HG02840 (cell line): ENCODE measurements at regions not wholly inside any gene's neighbourhood (a gene's known extent, or its start where the extent isn't known, plus 50 kb on each side); places are given as distances from the start of the nearest gene placed in this dataset.
A peak's percentile ranks its signal among the peaks of the same experiment; 100 is the strongest.
"Not testable (repeated sequence)": the region's sequence is repeated elsewhere in the genome, so short reads cannot be mapped to it uniquely, and the experiment has no call there.

Experiments
- ATAC-seq: cut with Tn5 transposase; IDR thresholded peaks from one replicate; pipeline ENCODE4 v1.9.1; 2021; ENCODE audit warnings: mild to moderate bottlenecking, moderate library complexity, moderate number of reproducible peaks; ENCODE audit not compliant: unreplicated experiment, low FRiP score

DNA sequence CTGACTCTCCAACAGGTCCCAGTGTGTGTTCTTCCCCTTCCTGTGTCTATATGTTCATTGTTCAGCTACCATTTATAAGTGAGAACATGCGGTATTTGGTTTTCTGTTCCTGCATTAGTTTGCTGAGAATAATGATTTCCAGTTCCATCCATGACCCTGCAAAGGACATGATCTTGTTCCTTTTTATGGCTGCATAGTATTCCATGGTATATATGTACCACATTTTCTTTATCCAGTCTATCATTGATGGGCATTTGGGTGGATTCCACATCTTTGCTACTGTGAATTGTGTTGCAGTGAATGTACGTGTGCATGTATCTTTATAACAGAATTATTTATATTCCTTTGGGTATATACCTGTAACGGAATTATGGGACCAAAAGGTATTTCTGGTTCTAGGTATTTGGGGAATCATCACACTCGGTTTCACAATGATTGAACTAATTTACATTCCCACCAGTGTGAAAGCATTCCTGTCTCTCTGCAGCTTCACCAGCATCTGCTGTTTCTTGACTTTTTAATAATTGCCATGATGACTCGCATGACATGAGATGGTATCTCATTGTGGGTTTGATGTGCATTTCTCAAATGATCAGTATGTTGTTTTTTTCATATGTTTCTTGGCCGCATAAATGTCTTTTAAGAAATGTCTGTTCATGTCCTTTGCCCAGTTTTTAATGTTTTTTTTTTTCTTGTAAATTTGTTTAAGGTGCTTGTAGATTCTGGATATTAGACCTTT is 60.2 kb downstream of the LSMEM1 start:
- no peak for ATAC-seq

DNA sequence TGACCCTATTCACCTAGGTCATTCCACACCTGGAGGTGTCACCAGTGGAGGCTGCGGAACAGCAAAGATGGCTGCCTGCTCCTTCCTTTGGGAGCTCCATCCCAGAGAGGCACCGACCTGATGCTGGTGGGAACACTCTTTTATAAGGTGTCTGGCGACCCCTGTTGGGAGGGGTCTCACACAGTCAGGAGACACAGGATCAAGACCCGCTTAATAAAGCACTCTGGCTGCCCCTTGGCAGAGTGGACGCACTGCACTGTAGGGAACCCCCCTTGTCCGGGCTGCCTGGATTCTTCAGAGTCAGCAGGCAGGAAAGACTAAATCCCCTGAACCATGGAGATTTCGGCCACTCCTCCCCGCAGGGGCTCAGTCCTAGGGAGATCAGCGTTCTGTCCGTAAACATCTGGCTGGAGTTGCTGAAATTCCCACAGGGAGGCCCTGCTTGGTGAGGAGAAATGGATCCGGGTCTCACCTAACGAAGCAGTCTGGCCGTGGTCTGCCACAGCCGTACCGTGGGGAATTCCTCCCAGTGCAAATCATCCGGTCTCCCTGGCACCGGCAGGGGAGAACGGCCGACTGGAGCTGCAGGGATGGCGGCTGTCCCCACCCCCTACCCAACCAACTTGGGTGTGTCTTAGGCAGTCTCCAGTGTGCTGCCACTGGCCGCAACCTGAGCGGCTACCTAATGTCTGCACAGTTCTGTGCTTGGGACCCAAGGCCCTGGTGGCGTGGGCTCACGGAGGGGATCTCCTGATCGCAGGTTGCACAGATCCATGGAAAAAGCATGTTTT is 66.1 kb downstream of the LSMEM1 start:
- no peak for ATAC-seq

DNA sequence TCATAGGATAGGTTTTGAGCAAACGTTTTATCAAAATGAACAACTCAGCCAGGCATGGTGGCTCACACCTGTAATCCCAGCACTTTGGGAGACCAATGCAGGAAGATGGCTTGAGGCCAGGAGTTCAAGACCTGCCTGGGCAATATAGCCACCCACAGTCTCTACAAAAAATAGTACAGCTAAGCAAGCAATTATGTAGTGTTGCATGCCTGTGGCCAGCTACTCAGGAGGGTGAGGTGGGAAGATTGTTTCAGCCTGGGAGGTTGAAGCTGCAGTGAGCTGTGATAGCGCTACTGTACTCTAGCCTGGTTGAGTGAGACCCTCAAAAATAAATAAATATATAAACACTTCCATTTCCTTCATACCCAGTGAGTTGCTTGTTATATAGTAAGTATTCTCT is 67.1 kb downstream of the LSMEM1 start:
- no peak for ATAC-seq

DNA sequence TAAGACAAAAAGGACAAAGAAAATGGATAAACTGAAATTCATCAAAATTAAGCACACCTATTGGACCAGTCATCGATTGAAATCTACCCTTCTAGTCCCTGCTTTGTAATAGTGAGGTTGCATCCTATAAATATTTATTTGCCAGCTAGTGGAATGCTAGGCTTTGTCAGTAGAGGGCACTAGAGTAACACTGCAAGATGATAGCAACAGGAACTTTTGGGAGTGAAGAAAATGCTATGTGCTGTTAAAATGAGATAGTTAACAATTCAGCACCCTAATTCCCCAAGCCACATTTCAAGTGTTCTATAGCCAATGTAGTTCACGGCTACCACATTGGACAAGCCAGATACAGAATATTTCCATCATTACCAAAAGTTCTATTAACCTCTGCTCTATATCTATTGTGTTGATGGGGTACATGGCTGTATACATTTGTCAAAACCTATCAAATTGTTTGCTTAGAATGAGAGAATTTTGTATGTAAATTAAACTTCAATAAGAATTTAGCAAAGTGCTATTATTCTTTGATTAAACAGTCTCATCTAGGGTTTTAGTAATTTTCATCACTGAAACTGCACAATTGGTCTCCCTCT is 69.8 kb downstream of the LSMEM1 start:
- peak; percentile 87 for ATAC-seq

DNA sequence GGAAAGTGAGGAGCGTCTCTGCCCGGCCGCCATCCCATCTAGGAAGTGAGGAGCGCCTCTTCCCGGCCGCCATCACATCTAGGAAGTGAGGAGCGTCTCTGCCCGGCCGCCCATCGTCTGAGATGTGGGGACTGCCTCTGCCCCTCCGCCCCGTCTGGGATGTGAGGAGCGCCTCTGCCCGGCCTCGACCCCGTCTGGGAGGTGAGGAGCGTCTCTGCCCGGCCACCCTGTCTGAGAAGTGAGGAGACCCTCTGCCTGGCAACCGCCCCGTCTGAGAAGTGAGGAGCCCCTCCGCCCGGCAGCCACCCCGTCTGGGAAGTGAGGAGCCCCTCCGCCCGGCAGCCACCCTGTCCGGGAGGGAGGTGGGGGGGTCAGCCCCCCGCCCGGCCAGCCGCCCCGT is 70.7 kb downstream of the LSMEM1 start:
- ATAC-seq, result not testable (repeated sequence)

DNA sequence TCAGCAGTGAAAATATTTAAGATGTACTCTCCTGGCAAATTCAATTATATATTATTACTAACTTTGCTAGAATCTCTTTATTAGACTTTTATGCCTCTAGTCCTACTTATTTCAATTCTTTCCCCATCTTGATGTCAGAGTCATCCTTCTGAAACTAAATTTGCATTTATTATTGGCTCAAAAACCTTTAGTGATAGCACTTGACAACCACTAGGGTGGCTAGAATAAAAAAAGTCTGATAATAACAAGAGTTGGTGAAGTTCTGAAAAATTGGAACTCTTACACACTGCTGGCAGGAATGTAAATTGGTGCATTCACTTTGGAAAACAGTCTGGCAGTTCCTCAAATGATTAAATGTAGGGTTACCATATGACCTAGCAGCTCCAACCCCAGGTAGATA is 73.8 kb downstream of the LSMEM1 start:
- ATAC-seq, result no peak

DNA sequence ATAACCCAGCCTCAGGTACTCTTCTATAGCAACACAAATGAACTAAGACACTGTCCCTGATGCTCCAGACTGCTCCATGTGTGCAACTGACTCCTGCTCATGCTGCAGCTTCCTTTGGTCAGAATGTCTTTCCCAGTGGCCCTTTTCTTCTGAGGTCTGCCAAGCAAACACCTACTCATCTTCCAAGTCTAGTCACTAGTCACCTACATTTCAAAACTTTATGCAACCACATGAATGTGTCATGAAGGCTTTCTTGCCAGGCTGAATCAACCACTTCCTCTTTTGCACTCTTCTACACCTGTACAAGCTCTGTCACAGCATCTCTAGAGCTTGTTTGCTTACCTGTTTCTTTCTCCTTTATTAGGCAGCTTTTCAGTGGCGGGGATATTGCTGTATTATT is 75.8 kb downstream of the LSMEM1 start:
- ATAC-seq, result no peak

DNA sequence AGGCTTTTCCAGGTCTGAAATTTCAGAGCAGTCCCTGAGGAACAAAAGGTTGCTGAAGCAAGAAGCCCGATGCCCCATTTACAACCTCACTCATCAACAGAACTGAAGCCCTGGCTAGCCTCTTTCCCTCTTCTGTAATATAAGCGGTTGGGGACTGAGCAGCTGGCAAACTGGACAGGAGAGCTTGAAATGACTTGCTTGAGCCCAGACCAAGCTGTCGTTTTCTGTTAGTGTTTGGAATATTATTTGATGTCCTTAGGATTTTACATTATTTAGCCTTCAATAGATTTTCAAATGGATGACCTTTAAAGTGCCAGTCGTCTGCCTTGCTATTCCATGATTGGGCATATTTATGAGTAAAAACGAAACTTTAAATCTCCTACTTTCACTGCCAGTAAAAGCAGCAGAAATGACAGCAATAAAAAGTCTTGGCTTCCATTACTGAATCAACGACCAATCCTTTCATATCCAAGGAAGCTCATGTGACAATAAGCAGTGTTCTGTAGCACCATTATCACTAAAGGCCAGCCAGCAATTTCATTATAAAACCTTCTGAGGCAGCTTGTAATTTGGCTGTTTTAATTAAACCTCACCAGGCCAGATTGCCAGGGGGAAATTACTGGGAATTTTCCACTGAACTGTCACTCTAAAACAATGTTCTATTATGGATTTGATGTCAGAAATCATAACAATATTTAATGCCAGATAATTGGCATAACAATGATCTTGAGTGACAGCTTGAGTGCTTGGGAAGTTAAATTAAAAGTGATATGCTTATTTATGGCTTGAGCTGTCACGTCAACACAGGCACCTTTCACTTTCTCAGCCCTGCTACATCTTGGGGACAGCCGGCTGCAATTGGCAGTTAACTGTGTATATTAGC is 85.9 kb downstream of the LSMEM1 start:
- ATAC-seq, result no peak

DNA sequence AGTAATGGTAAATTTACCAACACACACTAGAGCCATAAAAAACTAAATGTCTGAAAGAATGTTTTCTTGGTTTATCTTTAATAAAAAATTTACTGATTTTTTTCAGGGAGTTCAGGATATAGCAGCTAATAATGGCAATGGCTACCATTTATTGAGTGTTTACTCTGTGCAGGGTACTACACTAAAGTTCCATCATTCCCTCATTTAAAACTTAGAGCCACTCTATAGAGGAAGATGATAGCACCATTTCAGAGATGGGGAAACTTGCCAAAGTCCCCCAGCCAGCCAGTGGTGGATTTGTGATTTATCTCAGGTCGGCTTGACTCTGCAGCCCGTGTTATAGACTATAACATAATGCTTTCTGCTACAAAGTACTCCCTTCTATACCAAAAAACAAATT is 86.6 kb downstream of the LSMEM1 start:
- no peak for ATAC-seq

DNA sequence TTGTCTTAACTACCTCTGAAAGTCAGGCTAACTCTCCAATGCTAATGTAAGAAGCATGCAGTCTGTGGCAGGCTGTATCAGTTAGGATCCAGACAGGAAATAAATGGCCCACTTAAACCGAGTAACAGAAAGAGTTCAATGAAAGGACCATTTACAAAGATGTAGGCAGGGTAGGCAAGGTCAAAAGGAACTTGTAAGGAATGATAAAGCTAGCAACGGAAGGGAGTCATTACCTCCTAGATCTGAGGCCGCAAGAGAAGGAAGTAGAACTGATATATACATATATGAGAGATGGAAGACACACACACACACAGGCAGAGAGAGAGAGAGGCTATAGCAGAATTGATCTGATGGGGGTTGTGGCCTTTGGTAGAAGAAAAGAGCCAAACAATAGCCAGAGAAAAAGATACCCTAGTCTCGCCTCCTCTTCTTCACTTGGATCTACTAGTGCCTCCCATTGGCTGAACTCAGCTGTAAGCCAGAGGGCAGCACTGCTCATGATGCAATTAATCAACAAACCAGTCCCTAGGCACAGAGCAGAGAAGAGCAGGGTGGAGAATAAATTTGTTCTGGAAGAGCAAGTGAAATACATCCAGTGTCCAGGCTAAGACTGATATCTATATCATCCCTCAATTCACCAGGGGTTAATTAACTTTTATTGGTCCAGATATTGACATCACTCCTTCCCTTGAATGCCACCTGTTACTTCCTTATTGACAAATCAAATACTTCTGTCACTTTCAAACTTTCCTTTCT is 91.2 kb downstream of the LSMEM1 start:
- ATAC-seq, result no peak

DNA sequence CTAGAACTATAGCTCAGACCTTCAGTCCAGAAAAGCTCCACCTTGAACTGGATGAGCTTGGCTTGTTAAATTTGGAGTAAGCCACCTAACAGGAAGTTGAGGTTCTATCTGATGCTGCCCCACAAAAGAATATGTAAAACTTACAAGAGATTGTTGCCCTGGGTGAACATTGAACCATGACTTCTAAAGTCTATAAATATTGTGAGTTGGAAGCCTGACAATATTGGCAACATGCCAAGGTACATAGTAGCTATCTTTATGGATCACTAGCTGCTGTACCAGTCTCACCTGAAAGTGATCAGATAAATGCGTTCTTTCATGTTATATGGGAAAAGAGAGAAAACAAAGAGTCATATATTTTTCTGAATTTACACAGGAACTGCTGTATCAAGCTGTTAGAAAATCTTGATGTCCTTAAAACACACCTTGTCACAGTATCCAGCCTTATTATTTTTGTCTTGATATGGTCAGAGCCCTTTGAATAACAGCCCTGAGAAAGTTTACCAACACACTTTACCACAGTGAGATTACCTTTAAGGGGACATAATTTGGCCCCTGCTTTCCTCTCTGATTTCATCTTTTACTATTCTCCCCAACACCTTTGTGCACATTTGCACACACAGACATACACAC is 92.0 kb downstream of the LSMEM1 start:
- no peak for ATAC-seq

DNA sequence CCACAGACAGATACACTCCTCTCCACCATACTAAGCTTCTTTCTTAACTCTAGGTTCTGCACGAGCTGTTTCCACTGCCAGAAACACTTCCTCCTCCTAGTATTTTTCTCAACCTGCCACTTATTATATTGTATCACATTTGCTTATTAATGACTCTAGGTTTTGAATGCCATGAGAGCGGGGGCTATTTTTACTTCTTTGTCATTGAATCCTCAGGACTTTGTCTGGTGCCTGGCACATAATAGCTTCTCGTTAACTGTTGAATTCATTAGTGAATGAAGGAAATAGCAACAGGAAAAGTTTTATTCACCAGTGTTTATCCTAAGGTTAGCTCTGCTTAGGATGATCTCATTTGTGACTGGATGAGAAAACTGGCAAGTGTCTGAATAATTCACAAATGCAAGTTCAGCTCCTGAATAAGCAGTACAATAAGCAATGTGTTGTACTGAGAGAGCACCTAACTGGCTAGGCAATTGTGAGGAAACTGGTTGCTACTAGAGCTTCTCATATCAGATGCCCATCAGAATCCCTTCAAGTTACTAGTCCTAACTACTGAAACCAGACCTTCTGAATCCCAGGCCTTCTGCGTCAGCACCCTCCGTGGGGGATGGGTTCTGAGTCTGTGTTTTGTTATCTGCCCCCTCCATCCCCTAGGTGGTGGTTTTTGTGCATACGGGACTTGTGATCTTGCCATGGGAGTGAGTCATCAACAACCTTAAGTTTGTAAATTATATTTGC is 92.7 kb downstream of the LSMEM1 start:
- no peak for ATAC-seq

DNA sequence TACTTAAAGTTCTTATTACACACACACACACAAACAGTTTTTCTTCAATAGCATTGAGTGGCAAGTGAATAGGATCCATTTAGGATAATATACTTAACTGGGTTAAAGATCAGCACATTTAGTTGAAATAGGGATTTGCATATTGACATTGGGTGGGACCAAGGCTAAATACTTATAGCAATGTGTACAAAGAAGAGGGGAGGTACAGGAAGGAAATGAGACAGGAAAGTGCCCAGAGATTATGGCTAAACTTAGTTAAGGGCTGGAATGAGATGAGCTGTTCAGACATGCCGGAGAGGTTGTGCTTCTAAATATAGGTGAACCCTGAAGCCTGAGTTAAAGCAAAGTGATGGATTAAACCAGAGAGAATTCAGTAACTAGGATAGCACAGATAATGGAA is 95.1 kb downstream of the LSMEM1 start:
- ATAC-seq, result no peak

DNA sequence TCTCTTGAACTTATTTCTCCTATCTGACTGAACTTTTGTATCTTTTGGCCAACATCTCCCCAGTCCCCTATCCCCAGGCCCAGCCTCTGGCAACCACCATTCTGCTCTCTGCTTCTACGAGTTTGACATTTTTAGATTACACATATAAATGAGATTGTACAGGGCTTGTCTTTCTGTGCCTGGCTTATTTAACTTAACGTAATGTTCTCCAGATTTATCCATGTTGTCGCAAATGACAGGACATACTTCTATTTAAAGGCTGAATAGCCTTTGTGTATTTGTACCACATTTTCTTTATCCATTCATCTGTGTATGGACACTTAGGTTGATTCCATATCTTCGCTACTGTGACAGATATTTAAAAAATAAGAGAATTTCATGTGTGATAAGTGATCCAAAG is 98.6 kb downstream of the LSMEM1 start:
- no peak for ATAC-seq

DNA sequence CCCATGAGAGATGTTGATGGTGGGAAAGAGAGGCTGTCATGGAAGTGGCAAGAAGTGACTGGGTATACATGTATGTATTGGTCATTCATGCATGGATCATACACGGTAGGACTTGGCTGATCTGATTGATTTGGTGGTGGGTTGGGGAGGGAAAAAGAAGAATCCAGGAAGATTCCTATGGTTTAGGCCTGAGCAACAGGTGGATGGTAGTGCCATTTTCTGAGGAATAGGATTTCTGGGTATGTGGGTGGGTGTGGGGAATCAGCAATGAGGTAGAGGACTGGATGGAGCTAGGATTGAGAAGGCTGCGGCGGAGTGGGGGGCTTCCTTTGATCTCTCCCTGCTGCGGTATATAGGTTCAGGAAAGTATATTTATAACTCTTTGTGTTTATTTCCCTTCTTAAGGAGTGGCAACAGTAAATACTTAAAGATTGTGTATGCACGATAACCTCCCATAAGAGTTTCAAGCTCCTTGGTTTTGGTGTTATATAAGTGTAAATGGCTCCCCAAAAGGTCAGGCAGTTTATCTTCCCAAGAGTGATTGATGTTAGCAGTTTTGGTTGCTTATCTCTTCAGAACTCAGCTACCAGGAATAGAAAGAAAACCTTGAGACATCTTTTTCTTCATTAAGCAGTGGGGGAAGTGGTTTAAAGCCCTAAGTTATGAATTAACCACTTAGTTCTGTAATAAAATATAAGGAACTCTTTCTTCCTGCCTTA is 100.1 kb downstream of the LSMEM1 start:
- ATAC-seq, result no peak

DNA sequence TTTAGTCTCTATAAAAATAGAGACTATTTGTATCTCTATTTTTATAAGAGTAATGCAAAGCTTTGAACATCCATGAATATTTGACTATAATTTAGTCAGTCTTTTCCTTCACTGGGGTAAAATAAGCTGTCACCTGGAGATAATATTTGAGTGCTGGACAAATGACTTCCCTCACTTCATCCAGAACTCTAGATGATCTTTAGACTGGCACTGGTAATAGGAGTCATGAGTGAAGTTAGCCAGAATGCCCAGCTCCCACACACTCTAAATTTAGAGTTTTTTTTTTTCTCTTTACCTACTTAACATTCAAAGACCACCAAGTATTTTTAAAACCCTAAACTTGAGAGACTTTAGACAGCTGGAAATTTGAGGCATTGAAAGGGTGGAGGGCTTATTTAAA is 100.7 kb downstream of the LSMEM1 start:
- no peak for ATAC-seq

DNA sequence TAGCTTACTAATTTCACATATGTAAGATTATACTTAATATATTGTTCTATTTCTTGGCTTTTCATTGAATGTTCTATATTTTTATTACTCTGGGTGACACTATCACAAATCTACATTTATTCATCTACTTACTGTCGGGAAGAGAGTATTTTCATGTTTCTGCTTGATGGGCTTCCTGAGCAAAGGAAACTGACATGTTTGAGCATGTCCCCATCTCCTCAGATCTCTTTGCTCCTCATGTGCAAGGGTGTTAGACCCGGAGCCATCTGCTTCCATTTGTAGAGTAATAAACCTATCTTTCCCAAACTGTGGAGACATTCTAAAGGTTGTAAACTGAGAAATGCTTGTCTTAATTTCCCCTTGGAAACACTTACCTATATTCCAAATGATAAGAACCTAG is 103.5 kb downstream of the LSMEM1 start:
- ATAC-seq, result no peak

DNA sequence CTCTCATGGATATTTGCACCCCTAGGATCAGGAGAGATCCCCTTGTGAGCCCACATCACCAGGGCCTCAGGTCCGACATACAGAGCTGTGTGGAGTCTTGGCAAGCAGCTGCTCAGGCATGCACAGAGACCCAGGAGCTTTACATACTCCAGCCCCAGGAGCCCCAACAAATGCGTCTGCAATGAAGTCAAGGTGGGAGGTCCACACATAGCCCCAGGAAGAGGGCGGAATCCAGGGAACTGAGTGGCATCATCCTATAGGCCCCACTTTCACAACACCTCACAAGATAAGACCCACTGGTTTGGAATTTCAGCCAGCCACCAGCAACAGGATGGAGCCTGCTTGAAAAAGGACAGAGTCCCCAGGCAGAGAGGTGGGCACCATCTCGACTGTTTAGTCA is 106.7 kb downstream of the LSMEM1 start:
- no peak for ATAC-seq
